ENCODE measurements at regions not wholly inside any gene's neighbourhood (a gene's known extent, or its start where the extent isn't known, plus 50 kb on each side); places are given as distances from the start of the nearest gene placed in this dataset.
"Not testable (repeated sequence)": the region's sequence is repeated elsewhere in the genome, so short reads cannot be mapped to it uniquely, and the experiment has no call there.

DNA sequence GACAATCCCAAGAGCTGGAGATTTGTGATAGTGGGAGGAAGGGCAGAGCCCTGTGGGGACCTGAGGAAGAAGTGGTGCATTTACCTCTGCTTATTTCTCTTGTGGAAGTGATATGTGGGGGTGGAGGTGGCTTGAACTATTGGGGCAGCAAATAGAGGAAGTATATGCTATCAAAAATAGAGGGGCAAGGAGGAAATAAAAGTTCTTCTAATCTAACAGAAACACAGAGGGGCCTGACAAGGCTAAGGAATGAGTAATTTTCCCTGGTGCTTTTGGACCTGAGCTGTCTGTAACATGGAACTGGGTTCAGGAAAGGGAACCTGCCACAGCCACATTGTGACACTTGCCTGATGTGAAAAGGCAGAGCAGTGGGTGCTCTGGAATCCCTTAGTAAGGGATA lies 378.6 kb upstream of the KLF4 start:
- no peak for DNase-seq

DNA sequence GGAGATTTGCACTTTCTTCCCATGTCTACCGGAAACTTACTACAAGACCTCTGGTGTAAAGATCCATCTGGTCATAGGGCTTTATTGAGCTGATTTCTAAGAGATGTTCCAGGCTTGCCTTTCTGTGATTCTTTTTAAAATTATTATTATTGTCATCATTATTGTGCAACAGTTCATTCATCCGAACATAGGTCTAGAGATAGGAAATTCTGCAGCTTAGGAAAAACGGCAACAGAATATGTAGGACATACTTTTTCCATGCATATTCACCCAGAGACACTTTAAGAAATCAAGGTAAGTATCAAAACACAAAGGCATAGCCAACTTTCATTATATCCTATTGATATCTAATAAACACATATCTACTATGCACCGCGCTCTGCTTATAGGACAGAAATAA lies 378.2 kb upstream of the KLF4 start:
- no peak for DNase-seq

DNA sequence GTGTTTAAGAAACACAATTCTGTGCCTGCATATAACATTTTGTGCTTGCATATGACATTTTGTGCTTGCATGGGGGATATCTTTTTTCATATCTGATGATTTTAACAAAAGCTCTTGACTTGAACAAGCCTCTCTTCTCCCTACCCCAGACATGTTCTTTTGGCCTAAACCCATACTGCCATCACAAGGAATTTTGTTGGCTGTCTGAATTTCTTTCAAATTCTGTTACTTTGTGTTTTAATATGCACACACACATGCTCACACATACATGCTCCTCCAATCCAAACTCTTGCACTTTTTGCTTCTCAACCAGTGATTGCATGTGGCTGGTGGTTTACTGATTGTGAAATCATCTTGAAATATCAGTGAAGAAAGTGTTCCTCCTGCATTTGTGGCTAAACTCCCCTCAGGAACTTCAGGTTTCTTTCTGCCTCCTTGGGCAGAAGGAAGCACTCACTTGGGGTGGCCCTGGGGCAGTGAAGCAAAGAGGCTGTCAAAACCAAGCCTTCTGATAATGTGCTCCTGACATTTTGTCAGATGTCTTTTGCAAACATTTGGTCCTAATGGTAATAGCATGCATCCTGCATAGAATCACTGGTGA lies 377.2 kb upstream of the KLF4 start:
- DNase-seq, result no peak

DNA sequence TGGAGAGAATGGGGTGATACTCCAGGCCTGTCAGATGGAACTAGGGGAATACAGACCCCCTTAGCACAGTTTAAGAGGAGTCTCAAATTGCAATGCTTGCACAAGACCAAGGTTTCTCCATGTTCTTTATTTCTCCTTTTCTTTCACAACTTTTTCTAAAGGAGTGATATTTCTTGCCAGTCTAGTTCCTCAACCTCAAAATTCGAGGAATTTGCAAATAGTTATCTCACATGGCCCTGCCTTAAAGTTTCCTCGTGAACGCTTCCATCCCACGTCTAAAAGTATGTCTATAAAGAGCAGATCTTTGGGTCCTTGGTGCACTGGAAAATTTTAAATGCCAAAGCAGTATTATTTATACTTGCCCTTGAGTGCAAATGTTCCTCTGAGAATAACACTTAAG lies 373.8 kb upstream of the KLF4 start:
- DNase-seq, result no peak

DNA sequence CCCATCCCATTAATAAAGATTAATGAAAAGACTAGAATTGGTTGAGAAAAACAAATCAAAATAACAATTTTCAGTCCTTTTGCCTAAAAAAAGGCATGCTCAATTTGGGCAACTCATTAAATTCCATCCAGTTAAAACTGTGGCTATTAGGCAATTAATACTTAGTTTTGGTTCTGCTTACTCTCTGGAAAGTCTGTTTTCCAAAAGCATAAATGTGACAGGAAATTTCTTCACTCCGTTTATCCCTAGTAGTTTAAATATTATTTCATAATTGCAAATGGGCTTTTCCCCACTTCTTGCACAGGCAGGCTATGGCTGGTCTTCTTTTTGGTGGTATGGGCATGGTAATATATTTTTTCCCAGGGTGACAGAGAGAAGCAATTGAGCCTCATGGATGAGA lies 373.3 kb upstream of the KLF4 start:
- DNase-seq, result no peak

DNA sequence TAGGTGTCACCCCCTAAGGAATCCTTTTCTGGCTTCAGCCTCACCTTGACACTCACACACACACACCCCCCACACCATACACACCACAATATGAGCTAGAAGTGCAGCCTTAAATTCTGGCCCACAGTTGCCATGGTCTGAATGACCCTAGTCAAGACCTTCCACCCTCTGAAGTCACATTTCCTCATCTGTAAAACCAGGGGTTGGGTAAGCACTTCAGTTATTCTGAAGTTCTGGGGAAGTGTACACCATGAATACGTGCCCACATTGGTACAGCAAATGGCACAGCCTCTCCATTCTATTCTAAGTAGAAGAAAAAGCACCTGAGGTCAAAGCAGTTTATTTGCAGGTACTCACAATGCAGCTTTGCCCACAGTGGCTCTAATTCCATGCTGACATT lies 372.8 kb upstream of the KLF4 start:
- DNase-seq, result no peak

DNA sequence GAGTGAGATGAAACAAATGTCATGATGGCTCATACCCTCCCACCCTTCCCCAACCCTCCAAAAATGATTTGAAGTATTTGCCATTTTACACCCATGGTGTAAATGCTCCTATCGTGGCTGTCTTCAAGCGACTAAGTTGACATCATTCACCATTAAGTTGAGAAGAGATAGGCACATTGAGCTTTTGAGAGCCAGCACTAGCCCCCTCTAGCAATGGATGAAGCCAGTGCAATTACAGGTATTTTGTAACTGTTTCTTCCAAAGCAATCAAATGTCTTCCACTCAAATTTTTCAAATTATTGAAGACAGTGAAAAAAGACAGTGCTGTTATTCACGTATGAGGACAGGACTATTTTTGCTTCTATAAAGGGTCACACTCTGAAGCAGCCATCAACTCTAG lies 371.5 kb upstream of the KLF4 start:
- no peak for DNase-seq

DNA sequence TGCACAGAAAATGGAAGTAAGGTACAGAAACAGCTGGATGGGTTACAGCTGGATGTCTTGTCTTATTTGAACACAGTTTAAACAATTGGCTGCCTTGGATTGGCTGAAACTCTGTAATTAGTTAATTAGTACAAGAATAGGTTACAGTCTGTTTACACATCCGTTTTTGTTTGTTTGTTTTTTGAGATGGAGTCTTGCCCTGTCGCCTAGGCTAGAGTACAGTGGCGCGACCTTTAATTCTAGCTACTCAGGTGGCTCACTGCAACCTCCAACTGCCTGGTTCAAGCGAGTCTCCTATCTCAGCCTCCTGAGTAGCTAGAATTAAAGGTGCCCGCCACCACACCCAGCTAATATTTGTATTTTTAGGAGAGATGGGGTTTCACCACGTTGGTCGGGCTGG lies 368.7 kb upstream of the KLF4 start:
- no peak for DNase-seq

DNA sequence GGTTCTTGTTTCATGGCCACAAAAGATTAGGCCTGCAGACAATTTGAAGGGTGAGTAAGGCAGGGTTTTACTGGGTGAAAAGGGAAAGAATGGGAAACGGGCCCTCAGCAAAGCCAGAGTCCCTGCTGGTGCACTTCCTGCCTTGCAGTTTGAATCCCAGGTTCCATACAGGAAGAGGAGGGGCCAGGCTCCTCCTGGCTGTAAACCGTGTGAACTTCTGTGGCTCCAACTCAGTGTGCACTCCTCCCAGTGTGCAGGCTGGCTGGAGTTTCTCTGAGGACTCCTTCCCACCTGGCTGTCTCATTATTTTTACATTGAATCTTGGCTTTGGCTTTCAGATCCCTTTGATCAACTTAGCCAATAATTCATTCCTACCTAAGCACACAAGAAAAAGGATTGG lies 367.1 kb upstream of the KLF4 start:
- DNase-seq, result no peak

DNA sequence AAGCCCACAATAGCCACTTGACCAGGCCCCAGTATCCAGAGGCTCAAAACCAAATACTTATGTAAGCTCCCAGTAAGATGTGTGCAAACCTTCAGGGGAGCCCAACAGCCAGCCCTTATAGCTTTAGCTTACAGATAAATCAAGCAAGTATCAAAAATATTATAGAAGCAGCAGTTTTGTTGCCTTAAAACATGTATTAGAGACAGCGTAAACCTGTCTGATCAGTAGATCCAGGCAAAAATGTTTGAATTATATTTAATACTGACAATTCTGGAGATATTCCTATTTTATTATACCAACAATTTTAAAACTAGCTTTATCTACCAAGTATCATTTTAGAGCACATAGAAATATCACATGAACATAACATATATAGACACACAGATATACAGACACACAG lies 365.6 kb upstream of the KLF4 start:
- DNase-seq, result no peak

DNA sequence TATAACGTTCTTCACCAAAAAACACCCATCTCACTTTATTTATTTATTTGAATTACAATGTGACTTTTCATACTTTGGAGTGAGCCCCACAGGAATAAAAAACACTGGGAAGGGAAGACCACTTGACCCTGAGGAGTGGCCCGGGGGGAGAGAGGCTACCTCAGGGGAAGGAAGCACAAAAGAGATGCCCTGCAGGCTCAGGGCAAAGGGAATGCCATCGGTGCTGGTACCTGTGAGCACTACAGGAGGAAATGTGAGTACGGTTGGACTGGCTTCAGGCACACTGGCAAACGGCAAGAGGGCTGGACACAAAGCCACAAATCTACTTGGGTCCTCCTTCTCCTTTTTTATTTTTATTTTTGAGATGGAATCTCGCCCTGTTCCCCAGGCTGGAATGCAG lies 363.9 kb upstream of the KLF4 start:
- no peak for DNase-seq

DNA sequence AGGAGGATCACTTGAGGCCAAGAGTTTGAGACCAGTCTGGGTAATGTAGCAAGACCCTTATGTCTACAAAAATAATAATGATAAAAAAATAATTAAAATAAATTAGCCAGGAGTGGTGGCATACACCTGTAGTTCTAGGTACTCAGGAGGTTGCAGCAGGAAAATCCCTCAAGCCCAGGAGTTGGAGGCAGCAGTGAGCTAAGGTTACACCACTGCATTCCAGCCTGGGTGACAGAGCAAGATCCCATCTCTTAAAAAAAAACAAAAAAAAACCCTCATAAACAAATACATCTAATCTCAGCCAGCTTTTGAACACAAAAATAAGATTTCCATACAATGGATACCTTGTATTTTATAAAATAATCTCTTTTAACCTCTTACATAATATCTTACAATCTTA lies 363.3 kb upstream of the KLF4 start:
- no peak for DNase-seq

DNA sequence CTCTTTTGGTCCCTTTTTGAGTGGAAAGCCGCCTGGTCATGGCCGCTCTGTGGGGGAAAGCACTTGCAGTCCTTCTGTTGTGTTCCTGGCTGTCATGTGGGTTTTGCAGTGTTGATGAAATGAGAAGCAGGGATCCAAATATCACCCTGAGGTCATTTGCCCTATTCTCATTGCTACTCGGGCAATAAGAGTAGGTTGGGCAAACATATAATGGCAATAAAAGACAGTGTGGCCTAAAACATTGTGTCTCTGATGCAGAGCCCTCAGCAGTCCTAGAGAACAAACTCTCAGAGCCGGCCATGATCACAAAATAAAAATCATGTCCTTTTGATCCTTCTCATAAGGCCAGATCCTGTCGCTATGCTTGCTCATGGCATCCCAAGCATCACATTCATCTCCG lies 361.1 kb upstream of the KLF4 start:
- no peak for DNase-seq

DNA sequence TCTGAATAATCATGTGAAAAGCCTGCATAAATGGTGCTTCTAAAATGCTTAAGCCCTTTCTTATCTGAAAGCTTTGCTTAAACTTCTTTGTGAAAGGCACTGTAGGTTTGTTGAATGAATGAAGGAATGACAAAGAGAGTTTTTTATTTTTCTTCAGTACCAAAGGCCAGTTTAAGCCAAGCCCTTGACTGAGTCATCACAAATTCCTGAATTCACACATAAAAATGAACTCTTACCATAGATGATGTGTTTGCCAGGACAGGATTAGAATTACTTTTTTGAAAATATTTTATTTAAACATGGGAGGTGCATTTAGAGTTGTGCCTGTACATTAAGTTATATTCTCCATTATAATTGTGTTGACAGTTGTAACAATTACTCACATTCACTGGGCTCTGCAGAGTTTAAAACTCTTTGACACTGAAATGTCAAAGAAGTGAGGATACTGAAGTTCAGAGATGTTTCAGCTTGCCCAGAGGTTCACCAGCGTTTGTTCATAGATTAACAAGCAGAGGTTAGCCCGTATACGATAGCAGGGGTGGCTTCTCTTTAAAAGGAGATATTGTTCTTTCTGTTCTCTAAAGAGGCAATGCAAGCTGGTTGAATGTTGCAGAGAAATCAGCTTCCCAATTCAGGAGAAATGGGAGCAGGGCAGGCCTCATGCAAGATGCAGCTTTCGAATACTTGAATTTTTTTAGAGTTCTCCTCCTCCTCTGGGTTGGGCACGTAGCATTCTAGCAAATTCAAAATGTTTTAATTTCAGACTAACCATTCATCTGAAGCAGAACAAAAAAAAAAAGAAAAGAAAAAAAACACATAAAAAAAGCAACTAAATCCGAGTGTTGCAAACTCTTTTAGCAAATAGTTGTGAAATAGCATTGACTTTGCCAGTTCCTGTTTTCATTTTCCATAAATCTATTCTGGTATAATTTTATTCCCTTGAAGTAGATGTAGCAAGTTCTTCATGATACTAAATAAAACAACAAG lies 358.7 kb upstream of the KLF4 start:
- DNase-seq, result peak; percentile 64

DNA sequence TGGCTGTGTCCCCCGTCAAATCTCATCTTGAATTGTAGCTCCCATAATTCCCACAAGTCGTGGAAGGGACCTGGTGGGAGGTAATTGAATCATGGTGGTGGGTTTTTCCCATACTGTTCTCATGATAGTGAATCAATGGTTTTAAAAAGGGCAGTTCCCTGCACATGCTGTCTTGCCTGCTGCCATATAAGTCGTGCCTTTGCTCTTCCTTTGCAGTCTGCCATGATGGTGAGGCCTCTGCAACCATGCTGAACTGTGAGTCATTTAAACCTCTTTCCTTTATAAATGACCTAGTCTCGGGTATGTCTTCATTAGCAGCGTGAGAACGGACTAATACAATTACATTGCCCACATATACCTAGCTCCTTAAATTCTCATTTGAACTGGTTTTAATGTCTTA lies 353.0 kb upstream of the KLF4 start:
- no peak for DNase-seq

DNA sequence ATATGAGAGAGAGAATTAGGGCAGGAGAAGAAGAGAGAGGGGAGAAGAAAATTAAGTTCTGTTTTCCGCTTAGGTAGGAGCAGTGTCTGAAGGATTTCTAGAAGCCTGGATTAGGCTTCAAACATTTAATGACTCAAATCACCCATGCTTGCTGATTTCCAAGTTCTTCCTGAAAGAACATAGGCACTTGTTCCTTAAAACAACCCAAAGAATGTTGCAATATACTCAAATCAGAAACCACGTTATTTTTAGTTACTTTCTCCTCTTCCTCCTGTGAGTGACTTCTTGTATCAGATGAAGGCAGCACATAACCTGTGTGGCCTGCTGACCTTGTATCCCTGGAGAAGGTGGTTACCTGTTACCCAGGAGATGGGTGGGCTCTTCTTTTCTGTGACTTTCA lies 351.5 kb upstream of the KLF4 start:
- DNase-seq, result no peak

DNA sequence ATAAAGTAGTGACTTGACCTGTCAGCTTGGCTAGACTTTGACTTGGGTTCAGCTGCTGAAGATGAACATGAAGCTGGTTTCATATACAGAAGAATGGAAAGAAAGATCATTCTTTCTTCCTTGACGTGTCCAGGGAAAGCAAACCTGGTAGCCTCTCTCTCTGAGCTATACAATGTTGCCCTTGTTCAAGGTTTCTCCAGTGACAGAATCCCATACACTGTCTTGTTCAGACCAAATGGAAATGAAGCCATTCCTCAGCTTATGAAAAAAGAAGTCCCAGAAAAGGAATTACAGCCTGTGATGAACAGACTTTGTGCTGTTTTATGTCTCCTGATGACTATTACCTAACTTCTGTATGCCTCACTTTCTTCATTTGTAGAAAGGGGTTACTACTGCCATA lies 349.8 kb upstream of the KLF4 start:
- no peak for DNase-seq

DNA sequence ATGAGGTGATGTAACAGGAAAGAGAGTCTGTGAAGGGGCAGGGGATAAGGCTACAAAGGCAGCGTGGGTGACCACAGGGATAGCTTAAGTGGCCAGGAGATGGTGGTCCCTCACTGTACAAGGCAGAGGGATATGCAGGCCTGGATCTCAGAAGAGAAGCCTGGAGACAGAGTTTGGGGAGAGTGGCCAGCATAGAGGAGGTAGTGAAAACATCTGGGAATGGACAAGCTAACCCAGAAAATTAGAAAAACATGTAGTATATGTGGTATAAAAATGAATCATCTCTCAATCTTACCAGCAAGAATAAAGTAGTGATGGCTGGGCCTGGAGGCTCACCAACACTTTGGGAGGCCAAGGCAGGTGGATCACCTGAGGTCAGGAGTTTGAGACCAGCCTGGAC lies 349.2 kb upstream of the KLF4 start:
- DNase-seq, result no peak

DNA sequence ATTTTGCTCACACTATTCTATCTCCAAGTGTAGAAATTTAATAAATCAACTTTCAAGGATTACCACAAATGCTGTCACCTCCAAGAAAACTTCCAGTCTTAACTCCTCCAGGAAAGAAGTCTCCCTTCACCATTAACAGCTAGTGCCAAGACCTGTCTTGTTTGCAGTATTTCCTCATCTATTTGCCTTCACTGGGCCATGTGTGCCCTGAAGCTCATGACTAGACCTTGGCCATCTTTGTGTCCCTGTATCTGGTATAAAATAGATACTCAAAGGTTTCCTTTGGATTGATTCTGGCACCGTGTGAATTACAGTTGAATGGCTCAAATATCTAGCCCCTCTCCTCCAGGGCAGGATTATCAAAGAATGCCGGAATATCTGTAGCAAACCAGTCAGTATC lies 346.7 kb upstream of the KLF4 start:
- no peak for DNase-seq

DNA sequence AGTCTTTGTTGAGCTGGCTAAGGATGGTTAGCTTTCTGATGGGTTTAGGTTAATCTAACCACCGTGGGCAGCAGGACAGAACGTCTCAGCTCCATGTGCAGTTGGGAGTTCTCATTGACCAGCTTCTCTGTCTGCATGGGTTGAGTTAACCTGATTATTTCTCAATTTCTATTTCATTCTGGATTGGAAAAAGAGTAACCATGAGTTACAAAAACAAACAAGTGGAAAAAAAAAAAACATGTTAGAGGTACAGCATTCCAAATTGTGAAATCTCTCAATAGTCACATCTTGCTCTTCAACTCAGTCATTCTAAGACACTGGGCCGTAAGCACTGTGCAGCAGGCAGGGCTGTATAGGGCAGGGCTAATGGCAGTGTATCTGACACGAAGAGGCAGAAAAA lies 343.7 kb upstream of the KLF4 start:
- DNase-seq, result no peak

DNA sequence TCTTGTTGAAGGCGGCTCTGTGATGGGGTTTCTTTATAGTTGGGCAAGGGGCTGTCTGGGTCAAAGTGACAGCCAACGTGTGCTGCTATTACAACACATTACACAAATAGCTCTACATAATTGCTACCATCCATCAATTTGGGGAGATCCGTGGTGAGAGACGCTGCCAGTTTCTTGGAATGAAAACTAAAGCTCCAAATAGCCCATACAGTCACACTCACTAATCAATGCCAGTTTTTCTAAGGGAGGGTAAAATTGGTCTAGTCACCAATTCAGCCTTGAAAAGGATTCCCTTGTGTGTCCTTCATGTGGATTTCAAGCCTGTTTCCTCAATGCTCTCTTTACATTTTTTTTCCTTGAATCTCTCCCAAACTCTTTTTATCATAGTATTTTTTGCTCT lies 343.3 kb upstream of the KLF4 start:
- DNase-seq, result peak; percentile 11

DNA sequence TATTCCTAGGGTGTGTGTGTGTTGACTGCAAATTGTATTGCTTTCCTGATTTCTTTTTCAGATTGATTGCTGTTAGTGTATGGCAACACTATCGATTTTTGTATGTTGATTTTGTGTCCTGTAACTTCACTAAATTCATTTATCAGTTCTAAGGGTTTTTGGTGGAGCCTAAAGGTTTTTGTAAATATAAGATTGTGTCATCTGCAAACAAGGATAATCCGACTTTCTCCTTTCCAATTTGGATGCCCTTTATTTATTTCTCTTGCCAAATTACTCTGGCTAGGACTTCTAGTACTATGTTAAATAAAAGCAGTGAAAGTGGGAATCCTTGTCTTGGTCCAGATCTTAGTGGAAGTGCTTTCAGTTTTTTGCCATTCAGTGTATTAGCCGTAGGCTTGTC lies 340.9 kb upstream of the KLF4 start:
- no peak for DNase-seq

DNA sequence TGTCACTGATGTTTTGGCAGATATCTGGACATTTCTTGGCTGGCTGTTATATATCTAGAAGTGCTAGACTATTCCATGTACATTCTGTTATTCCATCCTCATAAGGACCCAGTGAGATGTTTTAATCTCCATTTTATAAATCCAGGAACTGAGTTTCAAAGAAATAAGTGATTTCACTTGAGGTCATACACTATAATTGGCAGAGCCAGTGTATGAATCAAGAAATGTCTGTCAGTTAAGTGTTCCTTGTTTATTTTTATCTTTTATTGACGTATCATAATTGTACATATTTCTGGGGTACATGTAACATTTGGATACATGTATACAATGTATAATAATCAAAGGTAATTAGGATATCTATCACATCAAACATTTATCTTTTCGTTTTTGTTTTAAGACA lies 338.3 kb upstream of the KLF4 start:
- no peak for DNase-seq

DNA sequence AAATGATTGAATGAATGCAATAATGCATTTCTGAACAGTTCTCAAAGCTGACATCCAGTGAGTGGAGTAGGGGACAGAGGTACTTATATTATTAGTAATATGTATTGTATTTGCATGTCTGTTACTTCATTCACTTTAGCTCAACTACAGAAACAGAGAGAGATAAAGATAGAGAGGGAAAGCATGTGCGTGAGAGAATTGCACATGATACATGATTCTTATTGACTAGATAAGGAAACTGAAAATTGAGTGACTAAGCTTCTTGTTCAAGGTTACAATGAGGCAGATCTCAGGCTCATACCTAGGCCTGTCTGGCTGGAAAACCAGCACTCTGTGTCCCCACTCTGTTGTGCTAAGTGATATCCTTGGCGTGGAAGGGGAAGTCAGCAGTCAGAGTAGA lies 337.7 kb upstream of the KLF4 start:
- no peak for DNase-seq

DNA sequence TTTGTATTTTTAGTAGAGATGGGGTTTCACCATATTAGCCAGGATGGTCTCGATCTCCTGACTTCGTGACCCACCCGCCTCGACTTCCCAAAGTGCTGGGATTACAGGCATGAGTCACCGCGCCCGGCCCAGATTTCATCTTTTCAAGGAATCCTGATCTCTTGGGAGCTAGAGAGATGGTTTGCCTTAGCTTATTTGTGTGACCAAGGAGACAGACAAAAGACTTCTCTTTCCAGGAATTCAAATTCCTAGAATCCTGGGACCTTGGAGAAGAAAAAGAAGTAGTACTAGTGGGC lies 337.1 kb upstream of the KLF4 start:
- not testable (repeated sequence) for DNase-seq
